HG02759 (cell line): ENCODE measurements at regions not wholly inside any gene's neighbourhood (a gene's known extent, or its start where the extent isn't known, plus 50 kb on each side); places are given as distances from the start of the nearest gene placed in this dataset.
"Not testable (repeated sequence)": the region's sequence is repeated elsewhere in the genome, so short reads cannot be mapped to it uniquely, and the experiment has no call there.

Experiments
- ATAC-seq: cut with Tn5 transposase; IDR thresholded peaks from one replicate; pipeline ENCODE4 v1.9.1; 2021; ENCODE audit warnings: mild to moderate bottlenecking, moderate library complexity; ENCODE audit not compliant: unreplicated experiment

DNA sequence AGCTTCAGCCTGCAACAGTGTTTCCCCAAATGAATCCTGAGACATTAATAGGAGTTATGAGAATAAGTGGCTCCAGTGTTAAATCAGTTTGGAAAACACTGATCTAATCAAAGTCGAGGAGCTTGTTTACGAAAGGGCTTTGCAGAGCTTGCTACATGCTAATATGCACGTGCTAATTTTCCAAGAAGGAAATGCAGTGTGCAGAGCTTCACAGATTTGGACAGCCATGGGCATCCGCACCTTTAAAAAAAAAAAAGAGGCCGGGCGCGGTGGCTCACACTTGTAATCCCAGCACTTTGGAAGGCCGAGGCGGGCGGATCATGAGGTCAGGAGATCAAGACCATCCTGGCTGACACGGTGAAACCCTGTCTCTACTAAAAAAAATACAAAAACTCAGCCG lies 79.7 kb upstream of the LMO2 start:
- not testable (repeated sequence) for ATAC-seq

DNA sequence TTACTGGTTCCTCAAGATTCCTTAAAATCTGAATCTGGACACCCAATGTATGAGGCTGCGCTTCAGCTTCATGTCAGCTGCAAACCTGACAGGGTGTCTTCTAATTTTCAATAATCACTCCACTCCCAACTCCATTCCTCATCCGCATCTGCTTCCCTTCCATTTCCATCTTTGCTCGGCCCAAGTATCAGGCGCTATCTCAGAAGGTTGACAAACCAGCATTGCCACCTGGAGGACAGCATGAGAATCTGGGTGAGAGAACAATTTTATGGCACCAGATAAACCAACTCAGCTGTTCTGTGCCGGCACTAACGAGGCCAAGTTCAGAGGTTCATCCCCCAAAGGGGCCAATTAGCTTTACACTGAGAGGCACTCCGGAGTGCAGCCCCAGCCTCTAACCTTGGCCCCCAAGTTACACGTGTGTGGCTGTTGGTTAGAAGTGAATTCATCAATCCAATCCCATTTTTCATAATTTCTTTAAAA lies 79.1 kb upstream of the LMO2 start:
- no peak for ATAC-seq

DNA sequence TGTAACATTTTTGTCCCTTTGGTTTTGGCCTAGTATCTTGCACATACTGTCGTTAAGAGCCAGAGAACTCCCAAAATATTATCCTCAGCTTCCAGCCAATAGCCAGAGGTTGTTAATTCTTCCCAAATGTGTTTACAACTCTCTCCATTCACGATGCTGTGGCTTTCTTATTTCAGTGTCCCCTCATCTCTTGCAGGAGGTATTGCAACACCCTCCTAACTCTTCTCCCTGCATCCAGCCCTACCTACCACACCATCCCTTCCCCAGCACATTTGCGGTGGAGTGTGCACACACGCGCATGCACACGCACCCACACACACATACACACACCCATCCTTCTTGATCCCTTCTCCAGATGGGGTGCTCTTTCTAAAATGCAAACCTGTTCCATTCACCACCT lies 75.6 kb upstream of the LMO2 start:
- ATAC-seq, result no peak

DNA sequence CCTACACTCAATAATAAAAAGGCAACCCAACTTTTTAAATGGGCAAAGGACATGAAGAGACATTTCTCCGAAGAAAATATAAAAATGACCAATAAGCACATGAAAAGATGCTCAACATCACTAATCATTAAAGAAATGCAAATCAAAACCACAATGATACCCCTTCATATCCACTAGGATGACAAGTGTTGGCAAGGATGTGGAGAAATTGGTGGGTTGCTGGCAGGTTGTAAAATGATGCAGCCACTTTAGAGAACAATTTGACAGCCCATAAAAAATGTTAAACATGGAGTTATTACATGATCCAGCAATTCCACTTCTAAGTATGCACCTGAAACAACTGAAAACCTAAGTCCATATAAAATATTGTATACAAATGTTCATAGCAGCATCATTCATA lies 73.2 kb upstream of the LMO2 start:
- no peak for ATAC-seq

DNA sequence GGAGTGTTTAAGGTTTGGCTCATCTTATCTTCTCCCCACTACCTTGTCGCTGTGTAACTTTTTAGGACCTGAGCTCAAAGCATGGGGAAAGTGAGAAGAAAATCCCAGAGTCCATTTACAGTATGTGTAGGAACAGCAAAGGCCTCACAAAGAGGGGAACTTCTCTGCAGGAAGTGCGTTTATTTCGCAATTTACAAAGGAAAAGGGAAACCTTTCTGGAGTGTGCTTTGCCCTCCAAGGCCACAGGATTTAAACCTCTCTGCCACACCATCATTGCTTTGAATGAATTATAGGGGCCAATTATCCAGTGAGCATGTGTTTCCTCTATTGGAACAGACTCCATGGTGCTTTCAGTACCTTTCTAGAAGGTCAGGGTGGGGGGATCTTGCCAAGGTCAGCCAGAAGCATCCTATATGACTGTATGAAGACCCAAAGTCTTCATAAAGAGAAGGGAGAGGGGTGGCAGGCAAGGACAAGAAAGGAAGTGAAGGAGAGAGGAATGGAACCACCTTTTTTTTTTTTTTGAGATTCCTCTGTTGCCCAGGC lies 68.1 kb upstream of the LMO2 start:
- no peak for ATAC-seq

DNA sequence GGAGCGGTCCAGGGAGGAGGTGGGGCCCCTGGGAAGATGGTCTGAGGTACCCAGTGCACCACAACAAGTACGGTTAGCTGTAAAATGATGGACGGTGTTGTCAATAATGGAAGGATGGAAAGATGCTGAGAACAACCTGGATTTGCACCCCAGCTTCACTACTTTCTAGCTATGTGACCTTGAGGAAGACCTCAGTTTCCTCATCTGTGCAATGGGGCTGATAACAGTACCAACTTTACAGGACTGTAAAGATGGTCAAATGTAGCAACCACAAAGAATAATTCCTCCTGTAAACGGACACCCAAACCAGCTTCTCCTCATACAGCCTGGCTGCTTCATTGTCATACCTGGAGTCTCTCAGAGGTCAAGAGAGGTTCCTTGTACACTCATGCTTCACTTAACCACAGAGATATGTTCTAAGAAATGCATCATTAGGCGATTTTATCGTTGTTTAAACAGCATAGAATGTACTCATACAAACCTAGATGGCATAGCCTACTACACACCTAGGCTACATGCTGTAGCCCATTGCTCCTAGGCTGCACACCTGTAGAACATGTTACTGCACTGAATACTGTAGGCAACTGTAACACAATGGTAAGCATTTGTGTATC lies 65.5 kb upstream of the LMO2 start:
- ATAC-seq, result no peak

DNA sequence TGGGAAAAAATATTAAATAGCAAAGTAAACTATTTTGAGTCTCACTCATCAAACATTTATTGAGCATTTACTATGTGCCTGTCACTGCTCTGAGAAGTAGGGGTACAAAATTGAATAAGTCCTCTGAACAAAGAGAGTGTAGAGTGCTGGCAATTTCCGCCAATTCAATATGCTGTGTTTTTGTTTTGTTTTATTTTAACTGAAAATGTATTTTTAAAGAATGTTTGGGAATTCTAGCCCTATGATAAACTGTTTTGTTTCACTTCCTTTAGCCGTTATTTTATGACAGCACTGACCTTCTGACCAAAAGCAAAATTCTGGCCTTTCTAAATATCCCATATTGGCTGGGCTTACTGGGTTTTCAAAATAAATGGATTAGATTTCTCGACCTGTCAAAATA lies 64.7 kb upstream of the LMO2 start:
- no peak for ATAC-seq

DNA sequence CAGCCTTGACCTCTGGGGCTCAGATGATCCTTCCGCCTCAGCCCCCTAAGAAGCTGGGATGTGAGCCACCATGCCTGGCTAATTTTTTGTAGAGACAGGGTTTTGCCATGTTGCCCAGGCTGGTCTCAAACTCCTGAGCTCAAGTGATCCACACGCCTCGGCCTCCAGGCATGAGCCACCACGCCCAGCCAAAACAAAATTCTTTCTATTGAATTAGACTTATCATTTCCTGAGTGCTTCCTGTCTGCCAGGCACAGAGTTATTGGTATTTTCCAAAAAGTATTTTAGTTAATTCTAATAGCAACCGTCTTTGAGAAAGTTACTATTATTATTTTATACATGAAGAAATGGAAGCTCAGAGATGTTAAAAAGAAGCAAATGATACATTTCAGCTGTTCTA lies 61.4 kb upstream of the LMO2 start:
- no peak for ATAC-seq

DNA sequence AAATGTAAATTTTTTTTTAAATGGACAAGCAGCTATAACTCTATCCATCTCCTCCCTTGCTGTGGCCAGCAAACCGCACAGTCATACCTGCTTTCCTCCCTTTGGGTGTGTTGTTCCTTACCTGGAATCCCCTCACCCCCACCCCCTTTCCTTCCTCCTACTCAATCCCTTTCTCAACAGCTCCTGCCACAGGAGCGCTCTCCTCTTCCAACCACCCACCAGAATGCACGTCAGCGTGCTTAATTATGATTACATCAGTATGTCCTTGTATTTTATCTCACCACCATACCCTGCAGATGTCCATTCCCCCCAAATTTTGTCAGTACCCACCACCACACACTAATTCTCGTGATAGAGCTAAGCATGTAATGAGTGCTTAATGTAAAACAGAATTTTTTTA lies 60.9 kb upstream of the LMO2 start:
- no peak for ATAC-seq

DNA sequence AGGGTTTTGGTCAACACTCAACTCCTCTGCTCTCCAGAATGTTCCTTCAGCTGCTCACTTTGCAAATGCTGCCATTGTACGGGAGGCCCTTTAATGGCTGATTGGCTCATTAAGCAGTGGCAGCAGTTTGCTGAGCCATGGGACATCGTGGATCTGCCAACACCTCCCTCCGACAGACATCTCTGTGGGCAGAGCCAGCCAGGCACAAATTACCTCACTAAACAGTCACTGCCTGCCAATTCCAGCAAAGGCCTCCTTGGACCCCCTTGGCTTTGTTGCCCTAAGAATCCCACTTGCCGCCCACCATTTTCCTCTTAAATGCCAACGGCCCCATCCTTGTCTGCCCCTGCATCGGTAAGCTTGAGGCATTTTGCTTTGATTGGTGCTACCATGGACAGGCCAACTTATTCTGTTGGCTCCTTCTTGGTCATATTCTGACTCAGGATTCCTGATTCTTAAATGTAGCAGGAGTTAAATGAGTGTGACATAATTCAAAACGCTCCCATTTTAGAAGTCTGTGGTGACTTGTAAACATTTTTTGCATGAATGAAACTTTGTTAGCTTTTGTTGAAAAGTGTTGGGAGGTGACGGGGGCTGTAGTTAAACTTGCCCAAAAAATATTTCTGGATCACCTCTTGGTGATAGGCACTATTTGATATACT lies 57.5 kb upstream of the LMO2 start:
- ATAC-seq, result no peak

DNA sequence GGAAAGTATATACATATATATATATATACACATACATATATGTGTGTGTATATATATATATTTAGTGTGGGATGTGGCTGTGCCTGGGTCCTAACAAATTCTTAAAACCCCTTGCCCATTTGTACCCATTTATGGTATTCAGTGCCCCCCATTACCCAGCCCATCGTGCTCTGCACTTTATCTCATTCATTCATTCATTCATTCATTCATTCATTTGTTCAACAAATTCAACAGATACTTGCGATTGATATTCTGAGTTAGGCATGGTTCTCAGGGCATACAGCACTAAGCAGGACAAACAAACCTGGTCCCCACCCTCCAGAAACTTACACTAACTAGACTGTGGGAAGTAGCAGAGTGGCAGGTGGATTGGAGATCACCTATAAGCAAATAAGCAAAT lies 56.6 kb upstream of the LMO2 start:
- no peak for ATAC-seq

DNA sequence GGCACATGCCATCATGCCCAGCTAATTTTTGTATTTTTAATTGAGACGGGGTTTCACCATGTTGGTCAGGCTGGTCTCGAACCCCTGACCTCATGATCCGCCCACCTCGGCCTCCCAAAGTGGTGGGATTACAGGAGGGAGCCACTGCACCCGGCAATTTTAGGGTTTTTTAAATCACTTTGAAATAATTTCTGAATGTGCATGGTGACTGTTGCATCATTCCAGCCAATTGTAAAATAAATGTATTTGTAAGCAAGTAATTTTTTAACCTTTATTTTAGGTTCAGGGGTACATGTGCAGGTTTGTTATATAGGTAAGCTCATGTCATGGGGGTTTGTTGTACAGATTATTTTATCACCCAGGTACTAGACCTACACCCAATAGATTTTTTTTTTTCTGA lies 56.0 kb upstream of the LMO2 start:
- not testable (repeated sequence) for ATAC-seq

DNA sequence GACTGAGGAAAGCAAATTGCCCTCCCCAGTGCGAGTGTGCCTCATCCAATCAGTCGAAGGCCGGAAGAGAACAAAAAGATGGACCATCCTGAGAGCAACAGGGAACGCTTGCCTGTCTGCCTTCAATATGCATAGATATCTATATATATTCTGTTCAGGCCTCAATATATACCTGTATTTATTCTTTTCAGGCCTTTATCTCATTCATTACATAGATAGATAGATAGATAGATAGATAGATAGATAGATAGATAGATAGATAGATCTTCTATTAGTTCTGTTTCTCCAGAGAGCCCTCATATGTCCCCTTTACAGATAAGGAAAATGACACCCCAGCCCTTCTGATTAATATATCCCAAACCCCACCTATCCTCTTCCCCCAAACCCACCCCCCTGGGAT lies 55.1 kb upstream of the LMO2 start:
- no peak for ATAC-seq

DNA sequence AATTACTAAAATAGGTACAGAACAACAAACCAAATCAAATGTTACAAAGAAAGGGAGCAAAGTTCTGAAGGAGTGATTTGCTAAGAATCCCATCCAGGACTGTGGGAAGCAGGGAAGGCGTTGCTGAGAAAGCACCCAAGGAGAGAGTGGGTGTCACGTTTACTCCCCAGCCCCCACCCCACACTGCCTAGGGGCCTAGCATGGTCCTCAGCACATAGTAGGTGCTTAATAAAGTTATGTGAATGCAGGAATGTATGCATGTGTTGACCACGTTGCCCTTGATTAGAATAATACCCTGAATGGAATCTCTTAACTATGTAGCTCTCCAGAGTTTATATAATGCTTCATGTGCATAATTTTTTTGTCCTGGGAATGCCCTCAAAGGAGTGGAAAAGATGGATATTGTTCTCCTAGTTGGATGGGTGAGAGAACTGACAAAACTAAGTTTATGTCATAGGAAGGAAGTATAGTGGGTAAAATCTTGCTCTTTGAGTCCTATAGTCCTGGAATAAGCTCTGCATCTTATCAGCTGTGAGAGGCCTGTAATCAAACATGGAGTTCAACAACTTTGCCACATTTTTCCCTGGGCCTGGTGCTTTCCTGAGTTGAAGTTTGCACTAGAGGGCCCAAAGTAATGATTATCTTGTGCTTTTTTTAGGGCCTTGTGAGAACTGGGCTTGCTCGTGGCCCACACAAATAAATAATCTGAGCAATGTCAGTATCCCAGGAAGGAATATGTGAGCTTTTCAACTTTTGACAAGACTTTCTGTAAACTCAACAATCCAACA lies 53.8 kb upstream of the LMO2 start:
- ATAC-seq, result no peak

DNA sequence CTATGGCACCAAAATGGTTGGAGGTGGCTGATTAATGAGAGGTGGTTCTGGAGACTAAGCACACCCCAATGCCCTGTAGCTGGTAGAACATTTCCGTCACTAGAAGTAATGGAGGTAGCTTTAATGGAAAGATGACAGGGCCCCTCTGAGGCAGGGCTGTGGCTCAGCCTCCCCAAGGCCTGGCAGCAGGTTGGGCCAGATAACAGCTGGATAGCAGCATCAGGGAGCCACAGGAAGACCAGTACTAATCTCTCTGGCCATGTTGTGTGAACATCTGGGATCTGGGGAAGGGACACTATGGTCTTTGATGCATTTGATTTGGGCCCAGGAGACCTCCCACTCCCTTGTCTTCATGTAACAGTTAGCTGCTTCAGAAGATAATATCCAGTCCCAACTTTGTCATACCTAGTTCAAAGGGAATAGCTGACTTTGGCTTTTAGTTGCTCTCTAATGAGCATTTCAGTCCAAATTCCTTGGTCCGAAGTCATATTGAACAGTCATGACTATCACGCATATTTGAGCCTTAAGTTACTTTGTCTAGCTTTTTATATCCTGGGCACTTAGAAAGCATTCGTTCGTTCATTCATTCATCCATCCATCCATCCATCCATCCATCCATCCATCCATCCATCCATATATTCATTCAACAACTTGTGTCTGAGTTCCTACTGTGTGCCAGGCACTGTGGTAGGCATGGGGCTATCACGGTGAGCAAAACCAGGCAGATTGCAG lies 53.0 kb upstream of the LMO2 start:
- no peak for ATAC-seq

DNA sequence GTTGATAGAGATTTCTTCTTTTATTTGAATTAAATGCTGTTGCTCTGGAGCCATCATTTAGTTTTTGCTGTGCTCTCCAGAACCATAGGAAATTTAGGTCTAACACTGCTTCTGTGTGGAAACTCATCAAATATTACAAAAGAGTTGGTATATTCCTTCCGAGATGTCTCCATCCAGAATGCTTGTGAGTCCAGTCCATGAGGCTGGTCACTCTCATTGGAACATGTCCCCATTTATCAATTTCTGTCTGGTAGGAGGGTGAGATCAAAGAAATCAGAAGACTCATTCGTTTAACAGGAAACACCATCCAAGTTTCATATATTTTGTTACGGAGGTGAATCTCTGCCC lies 52.4 kb upstream of the LMO2 start:
- ATAC-seq, result no peak

DNA sequence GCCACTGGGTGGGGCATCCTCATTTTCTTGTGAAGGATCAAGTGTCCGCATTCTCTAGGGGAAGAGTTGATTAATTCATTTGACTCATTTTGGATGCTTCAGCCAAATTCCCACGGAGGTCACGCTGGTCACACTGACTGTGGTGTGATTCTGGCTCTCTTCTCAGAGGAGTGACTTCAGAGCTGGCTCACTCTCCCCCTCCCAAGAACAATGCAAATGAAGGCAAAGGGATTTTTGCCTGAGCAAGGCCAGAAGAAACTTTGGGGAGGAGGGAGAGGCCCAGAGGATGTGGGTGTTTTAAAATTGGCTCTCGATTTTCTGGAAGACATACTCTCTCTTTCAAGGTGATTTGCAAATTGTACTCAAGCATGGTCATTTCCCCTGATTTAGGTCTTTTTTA lies 51.1 kb upstream of the LMO2 start:
- ATAC-seq, result peak; percentile 66

DNA sequence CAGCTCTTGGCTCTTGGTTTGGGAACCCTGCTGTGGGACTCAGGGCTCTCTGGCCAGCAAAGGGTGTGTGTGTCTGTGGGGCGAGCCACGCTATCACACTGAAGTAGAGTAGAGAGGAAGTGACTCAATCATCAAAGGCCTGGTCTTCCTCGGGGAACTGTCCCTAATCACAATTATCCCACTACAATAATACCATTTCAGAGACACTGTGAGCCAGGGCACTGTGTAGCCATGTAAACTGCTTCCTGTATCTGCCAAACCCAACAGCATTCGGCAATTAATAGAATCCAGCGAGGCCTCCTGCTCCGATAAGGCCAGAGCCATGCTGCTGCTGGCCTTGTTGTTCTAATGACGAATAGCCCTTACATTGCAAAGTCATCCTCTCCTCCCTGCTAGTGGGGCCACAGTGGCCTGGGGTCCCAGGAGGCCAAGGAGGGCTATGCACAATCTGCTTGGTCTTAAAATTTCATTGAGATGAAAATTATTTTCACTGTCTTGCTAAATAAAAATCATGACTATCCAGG lies 49.8 kb upstream of the LMO2 start:
- ATAC-seq, result no peak
